ENCODE measurements at regions not wholly inside any gene's neighbourhood (a gene's known extent, or its start where the extent isn't known, plus 50 kb on each side); places are given as distances from the start of the nearest gene placed in this dataset.
A peak's percentile ranks its signal among the peaks of the same experiment; 100 is the strongest.

- intact Hi-C loops (cut with DNase I) = no loop called here
- no peak overlapping the region for H3K9ac ChIP-seq (ENCODE audit: low read length in 3 of 3)
- FAIRE-seq = no peak
These were observed 294.1 kb downstream of the SEC23A start for GRCh38 chr14:38808734-38809455.

GRCh38 chr14:38799671-38800070 lies 303.4 kb downstream of the SEC23A start:
- no peak for FAIRE-seq
- H3K4me3 ChIP-seq (ENCODE audit: low read length in 3 of 3) = no peak overlapping the region
- H3K27me3 ChIP-seq (ENCODE audit: control insufficient read depth, insufficient read depth, low read length) = no peaks in the 10 kb centered on the region
- no peak for TF ChIP-seq CTCF (IDR thresholded peaks at IDR 0.05; ENCODE audit: borderline replicate concordance, extremely low read depth, insufficient read depth)
- intact Hi-C loops (cut with DNase I) = no loop called here
- H3K36me3 ChIP-seq (ENCODE audit: control insufficient read depth in 2 of 3, insufficient read depth in 3 of 3, low read length in 3 of 3) = no peaks in the 10 kb centered on the region
- no peak overlapping the region for H3K9ac ChIP-seq (ENCODE audit: low read length in 3 of 3)
- H3K9me3 ChIP-seq (ENCODE audit: control insufficient read depth in 2 of 3, insufficient read depth in 1 of 3, low read length in 3 of 3) = peaks cover 0 to 10% (median 0%) of the 10 kb centered on the region in 3 donors
- H3K4me1 ChIP-seq (ENCODE audit: control insufficient read depth in 2 of 3, insufficient read depth in 2 of 3, low read depth in 1 of 3, low read length in 3 of 3) = no peaks in the 10 kb centered on the region
- H3K27ac ChIP-seq (ENCODE audit: low read depth in 2 of 2, low read length in 2 of 2) = no peak overlapping the region
- DNase-seq = no peak

More at GRCh38 chr14:38808734-38809455, 294.1 kb downstream of the SEC23A start:
- Histone ChIP-seq H3K36me3 (ENCODE audit: control insufficient read depth in 2 of 3, insufficient read depth in 3 of 3, low read length in 3 of 3) (no peaks in the 10 kb centered on the region), H3K4me1 (ENCODE audit: control insufficient read depth in 2 of 3, insufficient read depth in 2 of 3, low read depth in 1 of 3, low read length in 3 of 3) (no peaks in the 10 kb centered on the region), H3K4me3 (ENCODE audit: low read length in 3 of 3) (no peak overlapping the region), H3K27me3 (ENCODE audit: control insufficient read depth, insufficient read depth, low read length) (no peaks in the 10 kb centered on the region), H3K27ac (ENCODE audit: low read depth in 2 of 2, low read length in 2 of 2) (no peak overlapping the region), H3K9me3 (ENCODE audit: control insufficient read depth in 2 of 3, insufficient read depth in 1 of 3, low read length in 3 of 3) (no peaks in the 10 kb centered on the region)
- DNase-seq = peak in 1 of 5 donors; percentile 49
- no peak for TF ChIP-seq CTCF (IDR thresholded peaks at IDR 0.05; ENCODE audit: borderline replicate concordance, extremely low read depth, insufficient read depth)

GRCh38 chr14:38794677-38795076 lies 308.4 kb downstream of the SEC23A start:
- Histone ChIP-seq H3K4me3 (ENCODE audit: low read length in 3 of 3) (no peak overlapping the region), H3K36me3 (ENCODE audit: control insufficient read depth in 2 of 3, insufficient read depth in 3 of 3, low read length in 3 of 3) (no peaks in the 10 kb centered on the region), H3K9me3 (ENCODE audit: control insufficient read depth in 2 of 3, insufficient read depth in 1 of 3, low read length in 3 of 3) (no peaks in the 10 kb centered on the region), H3K27me3 (ENCODE audit: control insufficient read depth, insufficient read depth, low read length) (no peaks in the 10 kb centered on the region), H3K4me1 (ENCODE audit: control insufficient read depth in 2 of 3, insufficient read depth in 2 of 3, low read depth in 1 of 3, low read length in 3 of 3) (no peaks in the 10 kb centered on the region), H3K9ac (ENCODE audit: low read length in 3 of 3) (no peak overlapping the region), H3K27ac (ENCODE audit: low read depth in 2 of 2, low read length in 2 of 2) (no peak overlapping the region)
- TF ChIP-seq CTCF (IDR thresholded peaks at IDR 0.05; ENCODE audit: borderline replicate concordance, extremely low read depth, insufficient read depth) = no peak
- DNase-seq (no peak), FAIRE-seq (no peak)
- intact Hi-C loops (cut with DNase I) = no loop called here
